ENCODE measurements at regions not wholly inside any gene's neighbourhood (a gene's known extent, or its start where the extent isn't known, plus 50 kb on each side); places are given as distances from the start of the nearest gene placed in this dataset.

DNA sequence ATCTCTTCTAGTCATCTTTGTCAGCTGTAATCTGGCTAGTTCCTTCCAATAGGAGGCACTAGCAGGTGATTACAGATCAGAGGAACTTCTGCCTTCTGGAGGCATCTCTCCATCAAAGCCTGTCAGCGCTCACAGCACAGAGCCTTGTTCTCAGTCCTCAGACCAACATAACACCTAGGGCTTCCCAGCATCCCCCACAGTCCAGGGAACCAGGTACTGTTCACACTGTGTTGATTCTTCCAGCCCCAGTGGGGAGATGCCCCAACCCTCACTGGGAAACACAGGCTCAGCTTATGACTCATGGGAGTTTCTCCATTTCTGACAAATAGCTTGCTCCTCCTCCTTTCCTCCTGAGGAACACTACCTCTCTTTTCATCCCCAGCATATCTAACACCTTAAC is 601.7 kb downstream of the CBLN2 start:
- TF ChIP-seq, protein P1, sequence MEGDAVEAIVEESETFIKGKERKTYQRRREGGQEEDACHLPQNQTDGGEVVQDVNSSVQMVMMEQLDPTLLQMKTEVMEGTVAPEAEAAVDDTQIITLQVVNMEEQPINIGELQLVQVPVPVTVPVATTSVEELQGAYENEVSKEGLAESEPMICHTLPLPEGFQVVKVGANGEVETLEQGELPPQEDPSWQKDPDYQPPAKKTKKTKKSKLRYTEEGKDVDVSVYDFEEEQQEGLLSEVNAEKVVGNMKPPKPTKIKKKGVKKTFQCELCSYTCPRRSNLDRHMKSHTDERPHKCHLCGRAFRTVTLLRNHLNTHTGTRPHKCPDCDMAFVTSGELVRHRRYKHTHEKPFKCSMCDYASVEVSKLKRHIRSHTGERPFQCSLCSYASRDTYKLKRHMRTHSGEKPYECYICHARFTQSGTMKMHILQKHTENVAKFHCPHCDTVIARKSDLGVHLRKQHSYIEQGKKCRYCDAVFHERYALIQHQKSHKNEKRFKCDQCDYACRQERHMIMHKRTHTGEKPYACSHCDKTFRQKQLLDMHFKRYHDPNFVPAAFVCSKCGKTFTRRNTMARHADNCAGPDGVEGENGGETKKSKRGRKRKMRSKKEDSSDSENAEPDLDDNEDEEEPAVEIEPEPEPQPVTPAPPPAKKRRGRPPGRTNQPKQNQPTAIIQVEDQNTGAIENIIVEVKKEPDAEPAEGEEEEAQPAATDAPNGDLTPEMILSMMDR (IDR thresholded peaks at IDR 0.05 in 4 of 5, conservative IDR thresholded peaks at IDR 0.05 in 1 of 5), result no peak
- TF ChIP-seq POLR2A (IDR thresholded peaks at IDR 0.05), result no peak
